Activated naive CD8-positive, alpha-beta T cell treated with anti-CD3 and anti-CD28 coated beads, Interleukin-2, amount 10 ng/mL, durations not matched to agents 7 days and 5 days (primary cell): ENCODE measurements at regions not wholly inside any gene's neighbourhood (a gene's known extent, or its start where the extent isn't known, plus 50 kb on each side); places are given as distances from the start of the nearest gene placed in this dataset.

Experiments used
- ATAC-seq: fragments of 150-1000 bp; cut with Tn5 transposase; one replicate; pipeline ENCODE4 v1.10.0; 2021; ENCODE audit warnings: low read depth, moderate library complexity
- POLR2A ChIA-PET: fragments of 350-600 bp; sonication (Branson Sonifier 250); formaldehyde crosslinking; loops from one replicate; lab custom pipeline; 2021; ENCODE audit warnings: antibody characterized with exemption; lab: Charles Lee
- DNase-seq: peaks from one replicate; pipeline ENCODE4 v3.0.0; 2021
- H3K27ac Mint-ChIP-seq: one replicate; pipeline ENCODE4 v1.8.0; 2022; ENCODE audit warnings: mild to moderate bottlenecking, mixed read lengths
- H3K27me3 Mint-ChIP-seq: one replicate; pipeline ENCODE4 v1.8.0; 2022; ENCODE audit warnings: mild to moderate bottlenecking, moderate library complexity, mixed read lengths
- H3K36me3 Mint-ChIP-seq: one replicate; pipeline ENCODE4 v1.8.0; 2021; ENCODE audit warnings: mild to moderate bottlenecking, mixed read lengths
- H3K4me1 Mint-ChIP-seq: one replicate; pipeline ENCODE4 v1.8.0; 2021; ENCODE audit warnings: mixed read lengths
- H3K4me3 Mint-ChIP-seq: one replicate; pipeline ENCODE4 v1.8.0; 2022; ENCODE audit warnings: mild to moderate bottlenecking, moderate library complexity, mixed read lengths
- H3K9me3 Mint-ChIP-seq: one replicate; pipeline ENCODE4 v1.8.0; 2021; ENCODE audit warnings: mixed read lengths

DNA sequence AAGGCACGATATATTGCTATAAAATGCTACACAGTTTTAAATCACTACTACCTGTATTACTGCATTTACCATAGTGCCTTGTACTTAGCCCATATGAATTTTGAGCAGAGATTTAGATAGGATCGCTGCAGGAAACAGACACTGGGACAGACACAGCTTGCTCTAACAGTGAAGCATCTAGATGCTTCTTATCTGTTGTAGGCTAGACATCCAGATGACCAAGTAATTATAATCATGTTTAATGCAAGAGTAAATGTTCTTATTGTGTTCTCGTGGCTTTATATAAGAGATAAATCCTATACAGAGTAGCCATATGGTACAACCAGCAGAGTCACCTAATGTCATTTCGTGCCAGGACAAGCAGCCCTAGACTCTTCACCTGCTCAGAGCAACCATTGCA is 92.8 kb downstream of the ASCL1 start:
- H3K27ac Mint-ChIP-seq = no peak overlapping the region
- ATAC-seq (no peak), DNase-seq (no peak)
- no peak overlapping the region for H3K4me3 Mint-ChIP-seq
- H3K9me3 Mint-ChIP-seq = no peaks in the 10 kb centered on the region
- POLR2A ChIA-PET = no interaction called here
- no peaks in the 10 kb centered on the region for H3K4me1 Mint-ChIP-seq
- H3K27me3 Mint-ChIP-seq = no peaks in the 10 kb centered on the region
- H3K36me3 Mint-ChIP-seq = no peaks in the 10 kb centered on the region

GRCh38 chr12:103053089-103053488 is 95.6 kb downstream of the ASCL1 start:
- POLR2A ChIA-PET = no interaction called here
- no peaks in the 10 kb centered on the region for H3K4me1 Mint-ChIP-seq
- no peak overlapping the region for H3K27ac Mint-ChIP-seq
- peaks cover 4% of the 10 kb centered on the region for H3K27me3 Mint-ChIP-seq
- no peak overlapping the region for H3K4me3 Mint-ChIP-seq
- no peaks in the 10 kb centered on the region for H3K9me3 Mint-ChIP-seq
- DNase-seq (no peak), ATAC-seq (no peak)
- no peaks in the 10 kb centered on the region for H3K36me3 Mint-ChIP-seq

GRCh38 chr12:103073630-103074029 is 116.2 kb downstream of the ASCL1 start:
- no peak for DNase-seq
- POLR2A ChIA-PET = no interaction called here
- no peak overlapping the region for H3K4me3 Mint-ChIP-seq
- H3K36me3 Mint-ChIP-seq = no peaks in the 10 kb centered on the region
- H3K4me1 Mint-ChIP-seq = no peaks in the 10 kb centered on the region
- ATAC-seq = no peak
- H3K27me3 Mint-ChIP-seq = peaks cover 2% of the 10 kb centered on the region
- H3K9me3 Mint-ChIP-seq = no peaks in the 10 kb centered on the region
- no peak overlapping the region for H3K27ac Mint-ChIP-seq

- Mint-ChIP-seq H3K27ac (no peak overlapping the region), H3K36me3 (no peaks in the 10 kb centered on the region), H3K4me3 (no peak overlapping the region), H3K27me3 (no peaks in the 10 kb centered on the region), H3K4me1 (no peaks in the 10 kb centered on the region), H3K9me3 (no peaks in the 10 kb centered on the region)
- no peak for DNase-seq
- POLR2A ChIA-PET = no interaction called here
- no peak for ATAC-seq
Observed at GRCh38 chr12:103075848-103076247, 118.4 kb downstream of the ASCL1 start.

DNA sequence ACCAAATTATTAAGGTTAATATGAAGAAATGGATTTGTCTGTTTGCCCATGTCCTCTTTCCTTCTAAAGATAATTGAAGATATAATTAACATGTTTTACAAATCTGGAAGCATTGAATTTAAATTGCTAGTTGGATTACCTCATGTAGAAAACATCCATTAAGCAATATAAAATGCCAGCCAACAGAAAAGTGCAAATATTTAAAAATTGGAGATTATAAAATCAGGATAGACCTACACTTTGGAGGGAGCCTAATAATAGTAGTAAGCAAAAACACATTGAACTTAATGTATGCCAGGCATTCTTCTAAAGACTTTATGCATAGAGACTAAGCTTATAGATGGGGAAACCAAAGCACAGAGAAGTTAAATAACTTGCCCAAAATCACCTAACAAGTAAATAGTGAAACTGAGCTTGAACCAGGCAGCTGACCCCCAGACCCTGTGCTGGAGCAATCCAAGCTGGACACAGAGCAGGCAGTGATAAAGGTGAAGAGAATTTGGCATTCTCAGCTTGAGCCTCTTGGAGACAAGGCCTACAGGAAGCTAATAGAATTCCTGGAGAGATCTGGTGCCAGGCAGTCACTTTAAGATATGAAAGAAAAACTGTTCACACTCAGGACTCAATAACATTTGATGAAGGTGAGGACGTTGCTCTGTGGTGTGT is 119.8 kb downstream of the ASCL1 start:
- Mint-ChIP-seq H3K27ac (no peak overlapping the region), H3K9me3 (peaks cover 2% of the 10 kb centered on the region)
- no peak for DNase-seq

DNA sequence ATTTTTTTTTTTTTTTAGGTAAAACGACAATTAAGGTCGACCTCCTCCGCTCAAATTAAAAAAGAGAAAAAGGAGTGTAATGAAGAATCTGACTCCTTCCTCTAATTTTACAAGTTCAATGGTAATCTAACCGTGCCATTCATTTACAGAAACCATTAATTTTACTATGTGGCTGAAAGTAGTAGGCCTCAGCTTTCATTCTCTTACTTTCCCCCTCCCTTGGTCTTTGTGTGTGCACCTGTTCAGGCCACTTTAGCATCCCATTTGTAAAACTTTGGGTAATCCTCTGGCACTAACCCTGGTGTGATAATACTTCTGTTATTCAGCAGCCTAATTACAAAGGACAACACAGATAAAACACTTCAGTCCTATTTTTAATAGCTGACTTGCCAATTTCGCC is 128.1 kb downstream of the ASCL1 start:
- H3K4me3 Mint-ChIP-seq = no peak overlapping the region
- DNase-seq (no peak), ATAC-seq (no peak)
- H3K27me3 Mint-ChIP-seq = no peaks in the 10 kb centered on the region
- no peaks in the 10 kb centered on the region for H3K36me3 Mint-ChIP-seq
- peaks cover 2% of the 10 kb centered on the region for H3K9me3 Mint-ChIP-seq
- H3K27ac Mint-ChIP-seq = no peak overlapping the region
- H3K4me1 Mint-ChIP-seq = no peaks in the 10 kb centered on the region
- POLR2A ChIA-PET = no interaction called here

More for the DNA sequence above, 119.8 kb downstream of the ASCL1 start:
- H3K4me1 Mint-ChIP-seq = no peaks in the 10 kb centered on the region
- H3K4me3 Mint-ChIP-seq = no peak overlapping the region
- no peaks in the 10 kb centered on the region for H3K36me3 Mint-ChIP-seq
- no peaks in the 10 kb centered on the region for H3K27me3 Mint-ChIP-seq
- POLR2A ChIA-PET = no interaction called here
- no peak for ATAC-seq

DNA sequence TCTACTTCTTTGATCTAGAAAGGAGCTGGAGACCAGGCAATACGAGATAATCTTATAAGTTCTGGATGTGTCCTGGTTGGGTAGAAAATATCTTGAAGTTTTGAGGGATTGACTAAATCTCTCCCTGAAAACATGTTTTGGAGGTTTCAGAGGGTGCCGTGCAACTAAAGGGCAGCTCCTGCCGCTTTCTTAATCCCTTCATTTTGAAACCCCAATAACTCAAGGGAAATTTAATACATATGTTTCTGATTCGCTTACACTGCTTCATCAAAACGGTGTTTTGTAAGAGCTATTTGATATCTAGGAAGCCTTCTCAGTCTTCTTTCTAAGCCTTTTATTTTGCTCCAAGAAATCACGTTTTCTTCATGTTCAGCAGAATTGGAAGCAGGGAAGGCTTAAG is 129.0 kb downstream of the ASCL1 start:
- ATAC-seq (no peak), DNase-seq (no peak)
- no peaks in the 10 kb centered on the region for H3K36me3 Mint-ChIP-seq
- H3K4me3 Mint-ChIP-seq = no peak overlapping the region
- no peaks in the 10 kb centered on the region for H3K4me1 Mint-ChIP-seq
- POLR2A ChIA-PET = no interaction called here
- peaks cover 2% of the 10 kb centered on the region for H3K9me3 Mint-ChIP-seq
- H3K27ac Mint-ChIP-seq = no peak overlapping the region
- H3K27me3 Mint-ChIP-seq = no peaks in the 10 kb centered on the region

DNA sequence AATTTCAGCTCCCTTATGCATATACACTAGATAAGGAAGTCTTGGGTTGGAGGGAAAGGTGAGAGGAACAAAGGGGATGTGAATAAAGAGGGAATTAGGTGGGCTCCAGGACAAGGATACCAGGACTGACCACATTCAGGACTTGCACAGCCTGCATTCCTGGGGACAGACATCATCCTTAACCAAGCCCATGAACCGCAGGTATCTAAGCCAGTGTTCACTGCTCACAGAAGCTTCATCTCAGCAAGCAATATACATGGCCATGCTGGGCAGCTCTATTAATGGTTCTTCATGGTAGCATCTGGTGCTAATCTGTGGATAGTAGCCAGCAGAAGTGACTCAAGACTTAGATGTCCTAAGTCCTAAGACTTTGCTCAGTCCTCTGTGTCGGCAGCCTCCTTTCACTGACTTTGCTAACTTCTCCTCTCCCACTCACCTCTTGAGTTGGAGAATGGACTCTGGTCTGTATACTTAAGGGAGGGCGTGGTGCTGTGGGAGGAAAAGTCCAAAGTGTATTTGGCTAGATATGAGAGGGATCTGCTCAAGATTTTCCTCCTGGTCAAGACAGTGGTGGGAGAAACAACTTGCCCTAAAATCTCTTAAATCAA is 136.1 kb downstream of the ASCL1 start:
- Mint-ChIP-seq H3K4me1 (no peaks in the 10 kb centered on the region), H3K27me3 (no peaks in the 10 kb centered on the region), H3K36me3 (no peaks in the 10 kb centered on the region), H3K27ac (no peak overlapping the region), H3K9me3 (no peaks in the 10 kb centered on the region), H3K4me3 (no peak overlapping the region)
- POLR2A ChIA-PET = no interaction called here
- ATAC-seq (no peak), DNase-seq (no peak)

DNA sequence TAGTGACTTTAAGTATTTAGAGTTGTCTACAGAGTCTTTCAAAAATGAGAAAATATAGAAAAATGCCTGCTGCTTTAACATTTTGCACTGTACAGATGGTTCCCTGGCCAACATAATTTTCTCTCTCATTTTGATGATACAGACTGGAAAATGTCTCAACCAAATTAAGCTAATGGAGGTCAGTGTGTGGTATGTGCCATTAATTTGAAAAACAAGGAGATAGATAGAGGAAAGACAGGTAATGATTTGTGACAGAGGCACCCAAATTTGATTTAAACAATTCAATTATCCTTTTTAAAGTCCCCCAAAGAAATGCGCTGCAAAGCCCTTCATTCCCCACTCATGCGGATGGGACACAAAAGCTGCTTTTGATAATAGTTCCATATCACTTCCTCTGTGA is 140.0 kb downstream of the ASCL1 start:
- Mint-ChIP-seq H3K27ac (no peak overlapping the region), H3K9me3 (peaks cover 2% of the 10 kb centered on the region), H3K27me3 (no peaks in the 10 kb centered on the region), H3K4me3 (no peak overlapping the region), H3K4me1 (no peaks in the 10 kb centered on the region), H3K36me3 (no peaks in the 10 kb centered on the region)
- POLR2A ChIA-PET = no interaction called here
- DNase-seq (no peak), ATAC-seq (no peak)

DNA sequence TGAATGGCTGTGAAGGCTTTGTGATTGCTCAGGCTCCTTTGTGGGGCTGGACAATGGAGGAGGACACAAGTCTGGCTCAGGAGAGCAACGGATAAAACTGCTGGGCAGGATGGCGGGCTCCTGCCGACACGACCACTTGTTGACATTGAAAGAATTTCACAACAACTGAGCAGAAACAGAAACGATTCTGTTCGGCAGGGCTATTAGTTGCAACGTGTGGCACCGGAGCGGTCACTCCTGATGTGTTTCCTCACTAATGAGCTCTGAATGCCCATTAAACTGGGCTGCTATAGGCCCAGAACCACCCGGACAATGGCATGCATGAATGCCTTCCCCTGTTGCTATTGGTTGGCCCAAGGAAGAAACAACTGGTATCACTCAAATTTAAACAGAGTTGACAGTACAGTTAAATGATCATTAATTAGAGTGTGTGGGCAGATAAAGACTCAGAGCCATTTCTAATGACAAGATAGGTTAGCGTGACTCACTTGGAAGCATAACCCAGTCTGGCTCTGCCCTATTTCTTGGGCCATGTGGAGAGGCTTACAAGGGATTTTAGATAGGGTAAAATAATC is 142.9 kb downstream of the ASCL1 start:
- Mint-ChIP-seq H3K27me3 (peaks cover under 1% of the 10 kb centered on the region), H3K4me3 (no peak overlapping the region), H3K4me1 (no peaks in the 10 kb centered on the region)

DNA sequence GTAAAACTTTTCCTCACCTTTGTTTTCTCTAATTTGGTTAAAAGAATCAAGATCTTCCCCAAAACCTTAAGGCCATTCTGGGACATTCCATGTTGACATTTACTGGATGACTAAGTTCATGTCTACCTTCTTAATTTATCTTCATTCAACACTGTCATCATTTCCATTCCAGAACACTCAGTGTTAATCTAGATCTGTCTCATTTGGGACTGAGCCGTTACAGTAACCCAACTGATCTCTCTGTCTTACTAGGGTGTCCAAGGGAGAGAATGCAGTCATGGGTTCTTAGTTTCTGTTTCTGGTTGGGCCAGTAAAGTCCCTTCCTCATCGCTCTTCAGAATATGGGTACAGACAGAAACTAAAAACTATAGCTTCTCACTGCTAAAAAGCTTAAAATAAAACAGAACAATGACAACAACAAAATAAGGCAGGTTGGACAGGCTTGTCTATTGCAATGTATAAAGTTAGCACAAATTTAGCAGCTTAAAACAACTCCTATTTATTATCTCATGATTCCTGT is 144.8 kb downstream of the ASCL1 start:
- no peak for DNase-seq
- ATAC-seq = no peak
- peaks cover 7% of the 10 kb centered on the region for H3K27me3 Mint-ChIP-seq
- POLR2A ChIA-PET = no interaction called here
- peaks cover 2% of the 10 kb centered on the region for H3K9me3 Mint-ChIP-seq
- no peak overlapping the region for H3K27ac Mint-ChIP-seq
- no peak overlapping the region for H3K4me3 Mint-ChIP-seq
- H3K4me1 Mint-ChIP-seq = no peaks in the 10 kb centered on the region
- H3K36me3 Mint-ChIP-seq = no peaks in the 10 kb centered on the region

More for the DNA sequence above, 142.9 kb downstream of the ASCL1 start:
- DNase-seq = no peak
- POLR2A ChIA-PET = no interaction called here
- Mint-ChIP-seq H3K36me3 (no peaks in the 10 kb centered on the region), H3K9me3 (peaks cover 2% of the 10 kb centered on the region), H3K27ac (no peak overlapping the region)
- ATAC-seq = no peak

- no peaks in the 10 kb centered on the region for H3K4me1 Mint-ChIP-seq
- no peak overlapping the region for H3K27ac Mint-ChIP-seq
- no peak overlapping the region for H3K4me3 Mint-ChIP-seq
- H3K27me3 Mint-ChIP-seq = peaks cover 7% of the 10 kb centered on the region
- no peak for DNase-seq
- ATAC-seq = no peak
- H3K9me3 Mint-ChIP-seq = peaks cover under 1% of the 10 kb centered on the region
- no peaks in the 10 kb centered on the region for H3K36me3 Mint-ChIP-seq
- POLR2A ChIA-PET = no interaction called here
Observed at GRCh38 chr12:103105971-103106597, 148.6 kb downstream of the ASCL1 start.

- ATAC-seq = no peak
- H3K27ac Mint-ChIP-seq = no peak overlapping the region
Observed at GRCh38 chr12:103109861-103110260, 152.4 kb downstream of the ASCL1 start.

More at GRCh38 chr12:103109861-103110260, 152.4 kb downstream of the ASCL1 start:
- no peak overlapping the region for H3K4me3 Mint-ChIP-seq
- H3K36me3 Mint-ChIP-seq = no peaks in the 10 kb centered on the region
- H3K27me3 Mint-ChIP-seq = peaks cover 7% of the 10 kb centered on the region
- peaks cover 2% of the 10 kb centered on the region for H3K9me3 Mint-ChIP-seq
- DNase-seq = no peak
- POLR2A ChIA-PET = no interaction called here
- no peaks in the 10 kb centered on the region for H3K4me1 Mint-ChIP-seq
